ENCODE measurements at regions not wholly inside any gene's neighbourhood (a gene's known extent, or its start where the extent isn't known, plus 50 kb on each side); places are given as distances from the start of the nearest gene placed in this dataset.
"Not testable (repeated sequence)": the region's sequence is repeated elsewhere in the genome, so short reads cannot be mapped to it uniquely, and the experiment has no call there.

DNA sequence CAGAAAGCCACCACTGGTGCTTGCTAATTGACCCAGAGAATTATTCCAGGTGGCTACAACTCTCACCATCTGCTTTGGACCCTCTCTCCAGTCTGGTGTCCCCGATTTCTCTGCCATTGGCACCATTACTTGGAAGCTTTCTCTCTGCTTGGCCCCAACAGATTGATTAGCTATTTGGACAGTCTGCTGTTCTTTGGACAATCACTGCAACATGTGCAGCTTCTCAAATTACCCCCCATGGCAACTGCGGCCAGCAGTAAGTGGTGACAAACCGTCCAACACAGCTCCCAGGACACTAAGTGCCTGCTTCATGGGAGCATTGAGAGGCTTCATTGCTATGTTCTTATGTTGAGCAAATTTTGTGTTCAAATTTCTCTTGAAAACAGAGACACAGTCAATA is 309.8 kb downstream of the TAF11L14 start:
- DNase-seq (ENCODE audit: insufficient read length) (no peak), FAIRE-seq (no peak)
- no peak for TF ChIP-seq TAF1 (IDR thresholded peaks at IDR 0.05; ENCODE audit: borderline replicate concordance, low read depth, low read length)

DNA sequence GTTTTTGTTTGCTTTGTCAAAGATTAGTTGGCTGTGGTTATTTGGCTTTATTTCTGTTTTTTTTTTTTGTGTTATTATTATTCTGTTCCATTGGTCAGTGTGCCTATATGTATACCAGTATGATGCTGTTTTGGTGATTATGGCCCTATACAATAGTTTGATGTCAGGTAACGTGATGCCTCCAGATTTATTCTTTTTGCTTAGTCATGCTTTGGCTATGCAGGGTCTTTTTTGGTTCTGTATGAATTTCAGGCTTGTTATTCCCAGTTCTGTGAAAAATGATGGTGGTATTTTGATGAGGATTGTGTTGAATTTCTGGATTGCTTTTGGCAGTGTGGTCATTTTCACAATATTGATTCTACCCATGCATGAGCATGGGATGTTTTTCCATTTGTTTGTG is 312.8 kb downstream of the TAF11L14 start:
- TF ChIP-seq POLR2A (IDR thresholded peaks at IDR 0.05; ENCODE audit: low read depth, low read length) = no peak
- TF ChIP-seq TAF1 (IDR thresholded peaks at IDR 0.05; ENCODE audit: borderline replicate concordance, low read depth, low read length) = no peak
- TF ChIP-seq POLR2AphosphoS5 (IDR thresholded peaks at IDR 0.05; ENCODE audit: low read depth, low read length) = no peak

DNA sequence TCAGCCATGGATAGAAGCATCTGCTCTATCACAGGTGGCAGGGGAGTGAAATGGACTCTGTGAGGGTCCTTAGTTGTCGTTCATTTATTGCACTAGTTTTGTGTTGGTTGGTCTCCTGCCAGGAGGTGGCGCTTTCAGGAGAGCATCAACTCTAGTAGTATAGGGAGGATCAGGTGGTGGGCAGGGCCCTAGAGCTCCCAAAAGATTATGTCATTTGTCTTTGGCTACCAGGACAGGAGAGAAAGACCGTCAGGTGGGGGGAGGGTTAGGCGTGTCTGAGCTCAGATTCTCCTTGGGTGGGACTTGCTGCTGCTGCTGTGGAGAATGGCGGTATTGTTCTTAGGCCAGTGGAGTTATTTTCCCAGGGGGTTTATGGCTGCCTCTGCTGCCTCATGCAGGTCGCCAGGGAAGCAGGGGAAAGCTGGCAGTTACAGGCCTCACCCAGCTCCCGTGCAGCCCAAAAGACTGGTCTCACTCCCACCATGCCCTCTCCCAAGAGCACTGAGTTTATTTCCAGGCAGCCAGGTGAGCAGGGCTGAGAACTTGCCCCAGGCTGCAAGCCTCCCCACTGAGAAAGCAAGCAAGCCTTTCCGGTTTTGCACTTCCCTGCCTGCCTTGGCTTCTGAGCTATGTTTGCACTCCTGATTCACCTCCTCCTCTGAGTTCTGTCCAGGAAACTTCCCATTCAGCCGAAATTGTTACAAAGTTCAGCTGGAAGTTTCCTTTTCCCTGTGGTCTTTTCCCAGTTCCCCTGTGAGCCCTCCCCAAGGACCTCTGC is 317.3 kb downstream of the TAF11L14 start:
- DNase-seq (ENCODE audit: insufficient read length) (no peak), FAIRE-seq (no peak)
- TF ChIP-seq POLR2AphosphoS5 (IDR thresholded peaks at IDR 0.05; ENCODE audit: low read depth, low read length) = no peak
- no peak for TF ChIP-seq TAF1 (IDR thresholded peaks at IDR 0.05; ENCODE audit: borderline replicate concordance, low read depth, low read length)

More for the DNA sequence above, 312.8 kb downstream of the TAF11L14 start:
- DNase-seq (ENCODE audit: insufficient read length) = no peak
- FAIRE-seq = no peak

DNA sequence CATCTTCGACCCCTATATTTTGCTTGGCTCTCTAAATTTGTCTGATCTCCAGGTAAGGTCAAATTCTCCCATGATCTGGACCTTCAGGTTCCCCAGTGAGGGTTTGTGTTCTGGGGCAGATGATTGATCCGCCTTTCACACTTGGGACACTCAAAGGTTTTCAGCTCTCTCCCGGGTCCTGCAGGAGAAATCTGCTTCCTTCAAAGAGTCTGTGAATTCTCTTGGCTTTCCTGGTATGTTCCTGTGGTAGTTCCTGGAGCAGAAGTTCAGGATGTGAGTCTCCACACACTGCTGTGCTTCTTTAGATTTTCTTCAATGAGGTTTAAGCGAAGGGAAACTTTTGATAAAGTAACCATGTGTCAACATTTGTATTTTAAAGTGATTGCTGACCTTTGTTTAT is 318.0 kb downstream of the TAF11L14 start:
- no peak for DNase-seq (ENCODE audit: insufficient read length)
- no peak for FAIRE-seq
- no peak for TF ChIP-seq POLR2AphosphoS5 (IDR thresholded peaks at IDR 0.05; ENCODE audit: low read depth, low read length)
- no peak for TF ChIP-seq TAF1 (IDR thresholded peaks at IDR 0.05; ENCODE audit: borderline replicate concordance, low read depth, low read length)
- TF ChIP-seq POLR2A (IDR thresholded peaks at IDR 0.05; ENCODE audit: low read depth, low read length) = no peak

DNA sequence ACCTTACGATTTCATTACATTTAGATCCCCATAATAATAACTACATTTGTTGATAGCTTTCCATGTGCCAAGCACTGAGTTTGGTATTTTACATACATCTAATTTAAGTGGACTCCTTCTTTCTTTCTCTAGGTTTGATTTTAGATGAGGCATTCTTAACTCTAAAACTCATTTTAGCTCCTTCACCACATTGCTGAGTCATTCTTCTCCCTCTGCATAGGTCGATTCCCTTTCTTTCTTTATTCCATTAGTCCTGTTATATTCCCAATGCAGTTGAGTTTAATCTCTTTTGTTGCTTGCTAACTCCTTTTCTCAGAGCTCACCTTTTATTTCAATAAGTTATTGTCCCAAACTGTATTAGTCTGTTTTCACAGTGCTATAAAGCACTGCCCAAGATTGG is 329.8 kb downstream of the TAF11L14 start:
- TF ChIP-seq POLR2A (IDR thresholded peaks at IDR 0.05; ENCODE audit: low read depth, low read length) = no peak
- no peak for TF ChIP-seq TAF1 (IDR thresholded peaks at IDR 0.05; ENCODE audit: borderline replicate concordance, low read depth, low read length)
- TF ChIP-seq POLR2AphosphoS5 (IDR thresholded peaks at IDR 0.05; ENCODE audit: low read depth, low read length) = no peak
- DNase-seq (ENCODE audit: insufficient read length) (no peak), FAIRE-seq (no peak)

DNA sequence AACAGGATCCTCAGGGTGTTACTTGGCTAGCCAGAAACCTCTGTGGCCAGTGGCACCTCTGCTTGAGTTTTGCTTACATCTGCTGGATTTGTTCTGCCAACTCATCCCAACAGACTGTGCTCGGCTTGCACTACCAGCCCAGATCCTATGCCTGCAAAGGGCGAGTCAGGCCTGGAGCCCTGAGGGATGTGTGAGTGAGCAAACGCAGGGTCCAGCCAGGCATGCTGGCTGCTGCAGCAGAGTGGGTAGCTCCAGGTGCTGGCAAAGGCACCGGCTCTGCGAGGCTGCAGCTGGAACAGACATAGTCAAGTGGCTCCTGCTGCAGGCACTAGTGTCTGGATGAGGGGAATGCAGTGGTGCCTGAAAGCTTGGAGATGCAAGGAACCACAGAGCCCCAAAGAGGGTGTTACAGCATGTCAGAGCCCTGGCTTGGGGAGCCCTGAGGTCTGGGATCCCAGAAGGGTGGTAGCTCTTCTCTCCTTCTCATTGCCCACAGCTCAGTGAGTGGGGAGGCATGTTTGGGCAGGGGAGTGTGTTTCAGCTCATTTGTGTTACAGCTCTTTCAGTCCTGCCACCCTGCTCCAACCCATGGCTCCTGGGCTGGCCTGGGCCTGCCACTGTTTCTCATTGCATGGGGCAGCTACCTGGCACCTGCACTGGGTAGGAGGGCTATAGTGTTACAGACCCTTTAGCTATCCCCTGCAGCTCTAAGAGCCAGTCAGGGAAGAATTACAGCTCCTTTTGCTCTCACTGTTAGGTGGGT is 332.6 kb downstream of the TAF11L14 start:
- FAIRE-seq (no peak), DNase-seq (ENCODE audit: insufficient read length) (no peak)
- no peak for TF ChIP-seq POLR2A (IDR thresholded peaks at IDR 0.05; ENCODE audit: low read depth, low read length)
- TF ChIP-seq POLR2AphosphoS5 (IDR thresholded peaks at IDR 0.05; ENCODE audit: low read depth, low read length) = no peak
- no peak for TF ChIP-seq TAF1 (IDR thresholded peaks at IDR 0.05; ENCODE audit: borderline replicate concordance, low read depth, low read length)

DNA sequence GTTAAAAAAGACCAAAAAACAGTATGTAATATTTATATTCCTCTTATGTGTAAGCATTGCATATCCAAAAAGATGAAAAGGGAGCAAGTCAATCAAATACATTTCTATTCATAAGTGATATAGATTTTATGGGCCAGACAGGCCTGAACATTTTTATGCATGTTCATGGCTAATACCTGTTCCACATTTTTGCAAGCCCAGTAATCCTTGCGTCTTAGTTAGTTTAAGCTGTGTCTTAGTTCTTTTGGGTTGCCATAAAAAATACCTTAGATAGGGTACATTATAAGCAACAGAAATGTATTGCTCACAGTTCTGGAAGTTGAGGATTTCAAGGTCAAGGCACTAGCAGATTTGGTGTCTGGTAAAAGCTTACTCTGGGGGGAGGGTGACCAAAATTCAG is 342.1 kb downstream of the TAF11L14 start:
- TF ChIP-seq POLR2A (IDR thresholded peaks at IDR 0.05; ENCODE audit: low read depth, low read length) (no peak), POLR2AphosphoS5 (IDR thresholded peaks at IDR 0.05; ENCODE audit: low read depth, low read length) (no peak), TAF1 (IDR thresholded peaks at IDR 0.05; ENCODE audit: borderline replicate concordance, low read depth, low read length) (no peak)
- FAIRE-seq (no peak), DNase-seq (ENCODE audit: insufficient read length) (no peak)

DNA sequence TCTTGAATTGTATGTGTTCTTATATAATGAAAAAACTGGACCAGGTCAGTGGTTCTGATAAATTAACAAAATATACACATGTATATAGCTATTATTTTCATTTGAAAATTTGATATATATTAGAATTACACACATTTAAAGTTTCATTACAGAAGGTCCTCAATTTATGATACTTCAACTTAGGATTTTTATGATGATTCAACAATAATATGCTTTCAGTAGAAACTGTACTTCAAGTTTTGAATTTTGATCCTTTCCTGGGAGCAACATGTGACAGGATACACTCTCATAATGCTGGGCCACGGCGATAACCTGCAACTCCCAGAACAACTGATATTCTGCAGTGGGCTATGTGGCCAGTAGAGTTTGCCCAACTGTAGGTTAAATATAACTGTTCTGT is 344.7 kb downstream of the TAF11L14 start:
- DNase-seq (ENCODE audit: insufficient read length) (no peak), FAIRE-seq (no peak)
- no peak for TF ChIP-seq TAF1 (IDR thresholded peaks at IDR 0.05; ENCODE audit: borderline replicate concordance, low read depth, low read length)
- no peak for TF ChIP-seq POLR2AphosphoS5 (IDR thresholded peaks at IDR 0.05; ENCODE audit: low read depth, low read length)
- TF ChIP-seq POLR2A (IDR thresholded peaks at IDR 0.05; ENCODE audit: low read depth, low read length) = no peak

DNA sequence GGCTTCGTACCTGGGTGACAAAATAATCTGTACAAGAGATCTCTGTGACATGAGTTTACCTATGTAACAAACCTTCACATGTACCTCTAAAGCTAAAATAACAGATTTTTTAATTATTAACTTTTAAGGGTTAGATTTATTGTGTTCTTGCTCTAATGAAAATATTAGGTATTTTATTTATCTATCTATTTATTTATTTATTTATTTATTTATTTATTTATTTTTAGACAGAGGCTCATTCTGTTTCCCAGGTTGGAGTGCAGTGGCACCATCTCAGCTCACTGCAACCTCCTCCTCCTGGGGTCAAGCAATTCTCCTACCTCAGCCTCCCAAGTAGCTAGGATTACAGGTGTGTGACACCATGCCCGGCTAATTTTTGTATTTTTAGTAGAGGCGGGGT is 348.4 kb downstream of the TAF11L14 start:
- FAIRE-seq = not testable (repeated sequence)

DNA sequence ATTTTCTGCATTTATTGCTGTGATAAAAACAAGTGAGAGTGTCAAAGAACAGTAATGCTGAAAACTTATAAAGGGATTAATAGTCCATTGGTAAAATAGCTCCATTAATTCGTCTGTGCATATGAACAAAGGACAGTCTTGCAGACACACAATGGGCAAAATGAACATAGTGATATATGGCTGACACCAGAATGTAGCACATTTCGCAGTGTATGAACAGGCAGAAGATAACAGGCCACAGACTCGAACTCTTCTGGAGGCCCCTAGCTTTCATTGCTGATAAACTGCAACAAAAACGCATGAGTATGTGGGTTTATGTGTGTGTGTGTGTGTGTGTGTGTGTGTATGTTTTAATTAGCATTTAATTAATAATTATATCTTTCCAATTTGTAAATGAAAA is 354.8 kb downstream of the TAF11L14 start:
- no peak for TF ChIP-seq POLR2A (IDR thresholded peaks at IDR 0.05; ENCODE audit: low read depth, low read length)
- no peak for TF ChIP-seq POLR2AphosphoS5 (IDR thresholded peaks at IDR 0.05; ENCODE audit: low read depth, low read length)
- TF ChIP-seq TAF1 (IDR thresholded peaks at IDR 0.05; ENCODE audit: borderline replicate concordance, low read depth, low read length) = no peak
- no peak for DNase-seq (ENCODE audit: insufficient read length)
- no peak for FAIRE-seq

More for the DNA sequence above, 348.4 kb downstream of the TAF11L14 start:
- DNase-seq (ENCODE audit: insufficient read length) = not testable (repeated sequence)

DNA sequence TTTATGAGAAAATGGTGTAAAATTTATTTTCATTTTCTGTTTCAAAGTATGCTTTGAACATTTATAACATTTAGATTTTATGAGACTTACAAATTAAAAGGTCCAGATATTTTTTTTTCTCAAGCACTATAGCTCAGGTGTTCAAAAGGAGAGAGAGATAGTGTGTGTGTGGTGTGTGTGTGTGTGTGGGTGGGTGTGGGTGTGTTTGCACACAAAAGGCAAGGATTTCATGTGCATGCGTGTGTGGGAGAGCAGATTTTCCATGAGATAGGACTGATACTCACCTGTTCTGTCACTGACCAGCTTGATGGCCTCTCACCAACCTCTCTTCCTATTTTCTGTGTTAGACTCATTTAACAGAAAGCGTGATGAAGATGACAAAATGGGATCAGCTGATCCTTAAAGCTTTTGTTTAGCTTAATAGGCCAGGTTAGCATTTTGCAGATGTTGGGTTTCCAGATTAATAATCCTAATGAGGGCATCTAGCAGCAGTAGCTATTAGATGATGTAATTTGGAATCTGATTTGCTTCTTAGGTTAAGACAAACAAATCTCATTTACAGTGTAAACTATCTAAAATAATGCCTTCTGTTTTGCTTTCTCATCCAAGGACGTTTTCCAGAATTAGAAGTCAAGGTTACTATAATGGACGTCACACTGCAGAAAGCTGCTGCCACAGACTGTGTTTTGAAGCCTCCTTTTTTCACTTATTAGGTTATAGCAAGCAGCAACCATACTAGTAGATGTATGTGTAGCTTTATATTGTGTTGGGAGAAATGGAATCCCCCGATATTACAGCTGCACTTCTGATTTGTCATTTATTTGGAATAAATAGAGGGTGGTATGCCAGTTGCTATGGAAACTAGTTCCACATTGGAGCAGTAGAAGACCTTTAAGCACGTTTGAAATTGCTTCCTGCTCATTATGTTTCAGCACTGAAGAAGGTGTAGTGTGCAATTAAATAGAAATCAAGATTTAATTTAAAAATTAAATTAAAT is 355.6 kb downstream of the TAF11L14 start:
- no peak for TF ChIP-seq POLR2A (IDR thresholded peaks at IDR 0.05; ENCODE audit: low read depth, low read length)
- no peak for TF ChIP-seq TAF1 (IDR thresholded peaks at IDR 0.05; ENCODE audit: borderline replicate concordance, low read depth, low read length)
- no peak for DNase-seq (ENCODE audit: insufficient read length)
- FAIRE-seq = no peak

Measured in GM12892 (cell line).